ENCODE measurements at regions not wholly inside any gene's neighbourhood (a gene's known extent, or its start where the extent isn't known, plus 50 kb on each side); places are given as distances from the start of the nearest gene placed in this dataset.
"Not testable (repeated sequence)": the region's sequence is repeated elsewhere in the genome, so short reads cannot be mapped to it uniquely, and the experiment has no call there.

DNA sequence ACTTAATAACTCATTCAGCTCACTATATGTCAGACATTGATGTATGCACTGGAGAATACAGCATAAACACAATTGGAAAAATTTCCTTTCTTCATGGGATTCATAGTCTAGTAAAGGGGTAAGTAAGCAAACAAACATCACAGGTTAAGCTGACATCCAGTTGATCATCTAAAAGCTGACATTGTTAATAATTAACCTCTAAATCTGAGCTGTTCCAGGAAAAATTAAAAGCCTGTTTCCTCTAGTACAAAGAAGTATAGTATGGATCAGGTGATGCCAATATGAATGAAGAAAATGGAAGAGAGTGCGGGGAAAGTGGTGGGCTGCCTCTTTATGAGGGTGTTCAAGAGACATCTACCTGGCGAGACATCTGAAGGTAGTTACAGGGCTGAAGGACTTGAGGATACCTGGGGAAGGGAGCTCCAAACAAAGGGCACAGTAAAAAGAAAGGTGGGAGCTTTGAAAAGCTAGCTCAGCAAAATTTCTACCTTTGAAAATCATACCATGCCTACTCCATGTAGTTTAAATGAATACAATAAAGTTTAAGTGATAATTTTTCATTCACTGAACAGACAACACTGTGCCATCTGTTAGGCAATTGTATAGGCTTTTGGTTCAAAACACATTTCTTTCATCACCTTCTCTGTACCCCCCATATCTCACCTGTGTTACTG is 619.3 kb downstream of the TRIB2 start:
- in situ Hi-C loops (cut with HindIII; ENCODE audit: low sequenced_read_pairs) = no loop called here
- DNase-seq (ENCODE audit: low read depth, low spot score) = no peak
- H3K4me3 ChIP-seq (ENCODE audit: low read depth, low read length) = no peak overlapping the region
- TF ChIP-seq, protein P1, sequence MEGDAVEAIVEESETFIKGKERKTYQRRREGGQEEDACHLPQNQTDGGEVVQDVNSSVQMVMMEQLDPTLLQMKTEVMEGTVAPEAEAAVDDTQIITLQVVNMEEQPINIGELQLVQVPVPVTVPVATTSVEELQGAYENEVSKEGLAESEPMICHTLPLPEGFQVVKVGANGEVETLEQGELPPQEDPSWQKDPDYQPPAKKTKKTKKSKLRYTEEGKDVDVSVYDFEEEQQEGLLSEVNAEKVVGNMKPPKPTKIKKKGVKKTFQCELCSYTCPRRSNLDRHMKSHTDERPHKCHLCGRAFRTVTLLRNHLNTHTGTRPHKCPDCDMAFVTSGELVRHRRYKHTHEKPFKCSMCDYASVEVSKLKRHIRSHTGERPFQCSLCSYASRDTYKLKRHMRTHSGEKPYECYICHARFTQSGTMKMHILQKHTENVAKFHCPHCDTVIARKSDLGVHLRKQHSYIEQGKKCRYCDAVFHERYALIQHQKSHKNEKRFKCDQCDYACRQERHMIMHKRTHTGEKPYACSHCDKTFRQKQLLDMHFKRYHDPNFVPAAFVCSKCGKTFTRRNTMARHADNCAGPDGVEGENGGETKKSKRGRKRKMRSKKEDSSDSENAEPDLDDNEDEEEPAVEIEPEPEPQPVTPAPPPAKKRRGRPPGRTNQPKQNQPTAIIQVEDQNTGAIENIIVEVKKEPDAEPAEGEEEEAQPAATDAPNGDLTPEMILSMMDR (IDR thresholded peaks at IDR 0.05; ENCODE audit: low read depth, low read length) = no peak

DNA sequence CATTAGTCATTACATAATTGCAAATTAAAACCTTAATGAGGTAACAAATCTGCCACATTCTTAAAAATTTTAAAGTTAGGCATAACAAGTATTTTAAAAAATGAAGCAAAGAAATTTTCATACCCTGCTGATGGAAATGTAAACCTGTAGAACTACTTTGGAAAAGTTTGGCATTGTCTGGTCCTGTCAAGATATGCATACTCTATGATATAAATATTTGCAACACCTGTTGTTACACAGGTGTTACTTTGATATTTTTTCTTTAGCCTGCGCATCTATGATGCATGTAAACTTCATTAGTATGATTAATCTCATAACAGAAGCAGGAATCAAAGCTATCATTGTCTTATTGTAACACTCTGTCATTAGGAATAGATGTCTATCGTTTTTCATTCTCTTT is 634.3 kb downstream of the TRIB2 start:
- no peak for DNase-seq (ENCODE audit: low read depth, low spot score)
- in situ Hi-C loops (cut with HindIII; ENCODE audit: low sequenced_read_pairs) = no loop called here
- H3K4me3 ChIP-seq (ENCODE audit: low read depth, low read length) = no peak overlapping the region
- TF ChIP-seq, protein P1 (IDR thresholded peaks at IDR 0.05; ENCODE audit: low read depth, low read length) = no peak

DNA sequence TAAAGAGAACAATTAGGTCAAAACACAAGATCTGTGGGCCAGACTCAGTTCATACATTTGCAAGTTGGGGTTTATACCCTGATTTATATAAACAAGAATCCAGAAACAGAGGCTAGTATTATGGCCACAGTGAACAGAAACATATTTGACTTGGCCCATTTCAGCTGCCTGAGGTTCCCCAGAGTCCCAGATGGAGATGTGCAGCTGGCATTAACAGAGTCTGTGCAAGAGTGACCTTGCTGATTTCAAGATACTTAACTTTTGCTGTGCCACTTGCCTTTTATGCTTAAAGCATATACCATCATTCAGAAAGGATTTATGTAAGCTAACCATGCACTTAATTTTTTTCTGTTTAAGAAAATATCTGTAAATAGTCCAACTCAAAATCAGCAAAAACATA is 636.3 kb downstream of the TRIB2 start:
- TF ChIP-seq, protein P1 (IDR thresholded peaks at IDR 0.05; ENCODE audit: low read depth, low read length) = no peak
- no peak overlapping the region for H3K4me3 ChIP-seq (ENCODE audit: low read depth, low read length)
- DNase-seq (ENCODE audit: low read depth, low spot score) = no peak
- in situ Hi-C loops (cut with HindIII; ENCODE audit: low sequenced_read_pairs) = no loop called here

DNA sequence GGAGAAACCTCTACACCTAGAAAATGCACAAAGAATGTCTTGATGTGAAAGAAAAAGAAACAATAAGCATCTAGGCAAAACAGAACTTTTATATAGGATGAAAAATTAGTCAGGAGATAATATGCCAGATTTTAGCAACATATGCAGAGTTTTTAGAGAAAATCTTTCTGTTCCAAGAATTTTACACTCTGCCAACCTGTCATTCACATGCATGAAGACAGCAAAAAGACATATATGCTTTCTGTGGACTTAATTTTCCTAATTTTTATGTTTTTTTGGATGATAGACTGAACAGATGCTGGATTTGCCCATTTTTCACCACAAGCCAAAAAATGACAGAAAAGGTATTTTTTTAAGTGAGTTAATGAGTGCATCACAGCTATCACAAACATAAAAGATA is 637.3 kb downstream of the TRIB2 start:
- TF ChIP-seq, protein P1 (IDR thresholded peaks at IDR 0.05; ENCODE audit: low read depth, low read length) = no peak
- DNase-seq (ENCODE audit: low read depth, low spot score) = no peak
- no peak overlapping the region for H3K4me3 ChIP-seq (ENCODE audit: low read depth, low read length)
- in situ Hi-C loops (cut with HindIII; ENCODE audit: low sequenced_read_pairs) = no loop called here

DNA sequence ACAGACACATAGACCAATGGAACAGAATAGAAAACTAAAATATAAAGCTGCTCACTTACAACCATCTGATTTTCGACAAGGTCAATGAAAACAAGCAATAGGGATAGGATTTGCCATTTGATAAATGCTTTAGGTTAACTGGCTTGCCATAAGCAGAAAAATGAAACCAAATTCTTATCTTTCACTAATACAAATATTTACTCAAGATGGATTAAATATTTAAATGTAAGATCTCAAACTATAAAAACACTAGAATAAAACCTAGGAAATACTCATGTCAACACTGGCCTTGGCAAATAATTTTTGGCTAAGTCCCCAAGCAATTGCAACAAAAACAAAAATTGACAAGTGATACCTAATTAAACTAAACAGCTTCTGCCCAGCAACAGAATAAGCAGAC is 665.2 kb downstream of the TRIB2 start:
- H3K4me3 ChIP-seq (ENCODE audit: low read depth, low read length); in situ Hi-C loops (cut with HindIII; ENCODE audit: low sequenced_read_pairs): not testable (repeated sequence)

DNA sequence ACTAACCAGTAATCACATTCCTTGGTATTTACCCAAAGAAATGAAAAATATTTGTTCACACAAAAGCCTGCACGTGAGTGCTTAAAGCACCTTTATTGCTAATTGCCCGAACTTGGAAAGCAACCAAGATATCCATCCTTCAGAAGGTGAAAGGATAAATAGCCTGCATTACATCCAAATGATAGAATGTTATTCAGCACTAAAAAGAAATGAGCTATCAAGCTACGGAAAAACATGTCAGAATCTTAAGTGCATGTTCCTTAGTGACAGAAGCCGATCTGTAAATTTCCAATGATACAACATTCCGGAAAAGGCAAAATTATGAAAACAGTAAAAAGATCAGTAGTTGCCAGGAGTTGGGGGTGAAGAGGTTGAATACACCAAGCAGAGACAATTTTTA is 672.4 kb downstream of the TRIB2 start:
- DNase-seq (ENCODE audit: low read depth, low spot score); in situ Hi-C loops (cut with HindIII; ENCODE audit: low sequenced_read_pairs); H3K4me3 ChIP-seq (ENCODE audit: low read depth, low read length): not testable (repeated sequence)

More for the DNA sequence above, 665.2 kb downstream of the TRIB2 start:
- not testable (repeated sequence) for DNase-seq (ENCODE audit: low read depth, low spot score)

DNA sequence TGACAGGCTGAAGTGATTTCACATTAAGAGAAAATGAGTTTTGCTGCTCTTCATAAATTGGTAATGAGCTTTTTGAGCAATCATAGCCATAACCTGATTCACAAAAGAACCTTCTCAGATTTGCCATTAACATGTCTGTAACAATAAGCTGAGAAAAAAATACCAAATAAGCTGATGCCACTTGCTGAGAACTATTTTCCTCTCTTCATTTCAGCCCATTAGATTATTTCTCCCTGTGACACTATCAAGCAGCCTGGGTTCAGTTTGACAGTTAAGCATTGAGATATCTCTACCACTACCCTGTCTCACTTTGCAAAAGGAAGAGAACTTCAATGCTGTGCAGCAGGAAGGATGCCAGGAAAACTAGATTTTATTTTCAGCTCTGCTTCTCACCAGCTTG is 673.9 kb downstream of the TRIB2 start:
- H3K4me3 ChIP-seq (ENCODE audit: low read depth, low read length) = no peak overlapping the region
- TF ChIP-seq, protein P1 (IDR thresholded peaks at IDR 0.05; ENCODE audit: low read depth, low read length) = no peak
- in situ Hi-C loops (cut with HindIII; ENCODE audit: low sequenced_read_pairs) = no loop called here
- DNase-seq (ENCODE audit: low read depth, low spot score) = no peak

DNA sequence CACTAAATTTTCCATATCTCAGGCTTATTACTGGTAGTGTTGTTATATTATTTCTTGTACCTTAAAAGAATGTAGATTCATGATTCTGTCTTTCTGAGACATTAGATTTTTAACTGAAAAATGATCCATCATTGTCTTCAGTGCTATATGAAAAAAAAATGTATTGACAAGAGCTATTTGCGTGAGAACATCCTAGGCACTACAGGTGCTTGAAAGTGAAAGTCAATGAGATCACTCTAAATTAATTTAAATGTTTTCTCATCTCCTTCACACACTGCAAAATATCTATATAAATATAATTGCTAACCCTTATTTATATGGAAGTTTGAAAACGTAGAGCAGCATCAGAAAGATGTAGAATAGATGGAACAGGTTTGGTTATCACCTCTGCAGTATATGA is 684.6 kb downstream of the TRIB2 start:
- no peak overlapping the region for H3K4me3 ChIP-seq (ENCODE audit: low read depth, low read length)
- in situ Hi-C loops (cut with HindIII; ENCODE audit: low sequenced_read_pairs) = no loop called here
- TF ChIP-seq, protein P1 (IDR thresholded peaks at IDR 0.05; ENCODE audit: low read depth, low read length) = no peak
- no peak for DNase-seq (ENCODE audit: low read depth, low spot score)

Measured in astrocyte of the spinal cord (primary cell).